AG04450 (cell line): ENCODE measurements at regions not wholly inside any gene's neighbourhood (a gene's known extent, or its start where the extent isn't known, plus 50 kb on each side); places are given as distances from the start of the nearest gene placed in this dataset.

Experiments used
- CTCF ChIA-PET: fragments of 300-600, 350-600 bp; formaldehyde crosslinking; extraction: SDS; loops from one replicate; lab custom pipeline; 2022; ENCODE audit warnings: antibody characterized with exemption, inconsistent platforms; lab: Charles Lee
- POLR2A ChIA-PET: fragments of 350-600 bp; formaldehyde crosslinking; extraction: SDS; loops from one replicate; lab custom pipeline; 2021; ENCODE audit warnings: antibody characterized with exemption, inconsistent platforms; lab: Yijun Ruan, JAX
- DNase-seq: peaks from one replicate; pipeline ENCODE4 v3.0.0-alpha.2; 2011; ENCODE audit warnings: low read depth, low spot score
- H3K27ac ChIP-seq: one replicate; pipeline ENCODE4 v1.5.1; 2012; ENCODE audit warnings: low read depth, low read length, control low read depth
- H3K27me3 ChIP-seq: one replicate; pipeline ENCODE4 v1.6.0; 2012; ENCODE audit warnings: low read length; ENCODE audit not compliant: control insufficient read depth, insufficient read depth
- H3K4me3 ChIP-seq: 2 replicates; pipeline ENCODE4 v1.5.1; 2011; ENCODE audit warnings: mild to moderate bottlenecking, low read depth, low read length, control low read depth
- H3K9me3 ChIP-seq: 2 replicates; pipeline ENCODE4 v1.5.1; 2012; ENCODE audit warnings: low read length; ENCODE audit not compliant: control insufficient read depth, insufficient read depth
- CTCF ChIP-seq: IDR thresholded peaks from 2 replicates; pipeline ENCODE4 v1.5.1; 2011; ENCODE audit warnings: low read depth, low read length, control low read depth, inconsistent platforms

- POLR2A ChIA-PET = no interaction called here
- Histone ChIP-seq H3K4me3 (no peak overlapping the region), H3K27ac (no peak overlapping the region), H3K27me3 (no peaks in the 10 kb centered on the region), H3K9me3 (peaks cover 49% of the 10 kb centered on the region)
- no peak for DNase-seq
- no peak for TF ChIP-seq CTCF
- CTCF ChIA-PET = no interaction called here
Measured at GRCh38 chr10:1851762-1852161, 114.4 kb upstream of the ADARB2 start.

GRCh38 chr10:1850971-1851527 lies 113.7 kb upstream of the ADARB2 start:
- ChIA-PET CTCF (no interaction called here), POLR2A (no interaction called here)
- DNase-seq = no peak
- Histone ChIP-seq H3K27me3 (no peaks in the 10 kb centered on the region), H3K9me3 (peaks cover 47% of the 10 kb centered on the region), H3K4me3 (no peak overlapping the region), H3K27ac (no peak overlapping the region)
- no peak for TF ChIP-seq CTCF

- POLR2A ChIA-PET = no interaction called here
- no peak for DNase-seq
- CTCF ChIA-PET = no interaction called here
- H3K4me3 ChIP-seq = no peak overlapping the region
- no peaks in the 10 kb centered on the region for H3K27me3 ChIP-seq
- no peak for TF ChIP-seq CTCF
- H3K9me3 ChIP-seq = peaks cover 37% of the 10 kb centered on the region
- H3K27ac ChIP-seq = no peak overlapping the region
Measured at GRCh38 chr10:1847361-1847760, 110.0 kb upstream of the ADARB2 start.

- TF ChIP-seq CTCF = no peak
Measured at GRCh38 chr10:1846032-1846431, 108.7 kb upstream of the ADARB2 start.

GRCh38 chr10:1841759-1842158 lies 104.4 kb upstream of the ADARB2 start:
- DNase-seq = no peak
- POLR2A ChIA-PET = no interaction called here
- Histone ChIP-seq H3K4me3 (no peak overlapping the region), H3K27ac (no peak overlapping the region), H3K9me3 (peaks cover 31% of the 10 kb centered on the region), H3K27me3 (no peaks in the 10 kb centered on the region)
- TF ChIP-seq CTCF = no peak
- CTCF ChIA-PET = no interaction called here

More at GRCh38 chr10:1846032-1846431, 108.7 kb upstream of the ADARB2 start:
- Histone ChIP-seq H3K27ac (no peak overlapping the region), H3K4me3 (no peak overlapping the region), H3K9me3 (peaks cover 31% of the 10 kb centered on the region), H3K27me3 (no peaks in the 10 kb centered on the region)
- ChIA-PET POLR2A (no interaction called here), CTCF (no interaction called here)
- DNase-seq = no peak
